AG20443 (cell line): ENCODE measurements at regions not wholly inside any gene's neighbourhood (a gene's known extent, or its start where the extent isn't known, plus 50 kb on each side); places are given as distances from the start of the nearest gene placed in this dataset.

Source experiments
- DNase-seq: peaks from one replicate; pipeline ENCODE4 v3.0.0; 2012; ENCODE audit warnings: low spot score, mixed read lengths

DNA sequence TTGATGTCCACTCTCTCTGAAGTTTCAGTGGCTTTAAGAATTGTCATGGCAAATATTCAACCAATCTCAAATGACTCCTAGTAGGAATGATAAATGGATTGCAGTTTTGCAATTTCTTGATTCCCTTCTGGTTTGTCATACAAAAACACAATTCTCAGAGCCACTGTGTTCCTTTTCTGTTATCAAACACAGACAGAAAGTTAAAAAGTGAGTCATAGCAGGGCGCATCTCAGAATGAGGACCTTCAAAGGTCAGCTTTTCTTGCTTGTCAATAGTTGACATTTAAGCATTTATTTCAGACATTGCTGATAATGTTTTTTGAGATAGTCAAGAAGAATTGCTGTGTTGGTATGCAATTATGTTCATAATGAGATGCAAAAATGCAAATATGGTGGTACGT is 405.9 kb downstream of the NR2F2 start:
- DNase-seq = no peak

DNA sequence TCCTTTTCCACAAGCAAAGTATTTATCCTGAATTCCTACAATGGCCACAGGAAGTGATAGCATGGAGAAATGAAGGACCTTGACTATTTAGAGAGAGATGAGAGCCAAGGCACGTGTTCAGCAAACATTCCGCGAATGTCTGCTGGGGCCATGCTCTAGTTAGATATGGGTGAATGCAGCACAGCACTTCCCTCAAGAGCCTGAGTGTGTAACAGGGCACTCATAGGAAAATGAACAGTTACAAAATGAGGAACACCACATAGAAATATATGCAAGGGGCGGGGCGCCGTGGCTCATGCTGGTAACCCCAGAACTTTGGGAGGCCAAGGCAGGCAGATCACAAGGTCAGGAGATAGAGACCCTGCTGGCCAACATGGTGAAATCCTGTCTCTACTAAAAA is 406.9 kb downstream of the NR2F2 start:
- no peak for DNase-seq

DNA sequence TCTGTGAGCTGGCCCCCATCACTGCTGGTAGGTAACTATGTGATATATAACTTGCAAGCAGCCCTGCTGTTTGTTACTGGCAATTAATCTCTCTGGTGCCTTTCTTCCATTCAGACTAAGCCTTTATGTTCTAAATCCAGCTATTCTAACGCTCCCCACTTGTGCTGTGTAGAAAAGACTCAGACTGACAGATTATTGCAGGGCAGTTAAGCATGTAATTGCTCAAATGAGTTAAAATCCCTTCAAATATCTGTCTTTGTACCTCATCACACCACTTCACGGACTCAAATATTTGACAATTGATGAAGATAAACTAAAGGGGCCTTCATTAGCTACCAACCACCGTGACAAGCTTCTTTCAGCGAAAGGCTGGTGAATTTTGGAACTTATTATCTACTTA is 416.2 kb downstream of the NR2F2 start:
- no peak for DNase-seq

DNA sequence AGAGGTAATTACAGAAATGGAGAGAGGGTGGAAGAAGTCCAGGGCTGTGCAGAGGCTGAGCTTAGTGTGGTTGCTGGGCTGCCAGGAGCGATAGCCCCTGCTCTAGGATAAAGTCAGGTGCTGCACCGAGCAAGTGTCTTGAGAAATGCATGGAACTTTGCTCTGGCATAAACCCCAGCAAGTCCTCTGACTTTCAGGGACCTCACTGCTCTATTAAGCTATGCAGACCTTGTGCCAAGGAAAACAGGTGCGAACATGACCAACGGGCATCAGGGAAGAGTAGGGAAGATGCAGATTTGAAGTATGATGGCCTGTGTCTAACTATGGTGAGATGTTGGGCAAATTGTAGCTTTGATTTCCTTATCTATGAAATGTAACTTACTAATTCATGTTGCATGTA is 416.8 kb downstream of the NR2F2 start:
- DNase-seq = no peak

DNA sequence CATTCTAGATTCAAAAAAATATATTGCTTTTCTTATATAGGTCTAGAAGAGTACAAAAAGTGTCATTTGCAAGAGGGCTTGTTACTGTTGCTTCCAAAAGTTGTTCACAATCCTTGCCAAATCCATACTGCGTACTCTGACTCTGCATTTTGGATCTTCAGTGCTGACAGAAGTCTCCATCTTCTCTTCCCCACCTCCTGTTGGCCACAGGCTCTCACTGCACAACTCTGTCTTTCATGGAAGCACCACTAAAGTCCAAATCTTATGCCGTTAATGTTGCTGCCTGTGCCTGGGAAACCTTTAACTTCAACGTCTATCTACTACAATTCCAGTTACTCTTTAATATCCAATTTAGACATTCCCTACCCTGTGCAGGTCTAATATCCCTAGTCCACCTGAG is 419.9 kb downstream of the NR2F2 start:
- no peak for DNase-seq

DNA sequence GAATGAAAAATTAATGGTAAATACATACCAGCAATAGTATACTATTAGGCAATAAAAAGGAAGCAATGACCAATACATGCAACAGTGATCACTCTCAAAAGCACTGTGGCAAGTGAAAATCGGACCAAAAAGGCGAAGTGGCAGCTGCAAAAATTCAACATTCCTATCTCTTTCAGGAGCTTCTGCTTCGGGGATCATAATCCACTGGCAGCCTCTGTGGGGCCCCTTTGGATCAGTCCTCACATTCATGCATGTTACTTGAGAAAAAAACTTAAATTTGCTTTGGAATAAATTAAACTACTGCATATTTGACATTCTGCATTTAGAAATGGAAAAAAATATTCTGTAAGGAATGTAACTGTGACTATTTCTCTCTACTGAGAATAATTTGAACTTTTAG is 425.6 kb downstream of the NR2F2 start:
- DNase-seq = no peak

DNA sequence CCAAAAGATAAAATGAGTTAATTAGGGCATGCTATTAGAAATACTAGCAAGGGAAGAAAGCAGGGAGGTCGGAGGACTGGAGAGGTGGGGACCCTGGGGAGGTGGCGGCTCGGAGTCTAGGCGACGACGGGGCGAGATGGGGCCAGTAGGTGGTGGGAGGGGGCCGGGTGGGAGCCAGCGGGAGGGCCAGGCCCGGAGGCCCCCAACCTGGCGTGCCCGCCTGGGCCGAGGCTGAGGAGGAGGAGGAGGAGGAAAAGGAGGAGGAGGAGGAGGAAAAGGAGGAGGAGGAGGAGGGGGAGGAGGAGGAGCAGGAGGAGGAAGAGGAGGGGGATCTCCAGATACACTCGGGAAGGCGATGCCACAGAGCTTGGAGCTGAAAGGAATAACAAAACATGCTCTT is 426.2 kb downstream of the NR2F2 start:
- no peak for DNase-seq

DNA sequence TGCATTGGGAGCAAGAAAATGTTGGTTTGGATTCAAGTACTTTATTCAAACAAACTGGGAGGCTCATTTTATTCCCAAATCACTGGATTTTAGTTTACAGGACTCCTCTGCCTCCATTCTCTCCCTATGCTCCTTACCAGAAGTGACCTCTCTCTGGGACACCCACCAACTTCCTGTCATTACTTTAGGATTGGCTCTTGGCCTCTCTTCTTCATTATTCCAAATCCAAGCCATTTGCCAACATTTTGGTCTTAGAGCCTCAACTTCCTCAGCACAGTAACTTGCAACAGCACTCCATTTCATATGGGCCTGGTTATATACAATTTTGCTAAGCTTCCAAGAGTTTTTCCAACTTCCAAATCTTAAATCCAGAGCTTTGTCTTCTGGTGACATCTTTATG is 432.1 kb downstream of the NR2F2 start:
- DNase-seq = no peak

DNA sequence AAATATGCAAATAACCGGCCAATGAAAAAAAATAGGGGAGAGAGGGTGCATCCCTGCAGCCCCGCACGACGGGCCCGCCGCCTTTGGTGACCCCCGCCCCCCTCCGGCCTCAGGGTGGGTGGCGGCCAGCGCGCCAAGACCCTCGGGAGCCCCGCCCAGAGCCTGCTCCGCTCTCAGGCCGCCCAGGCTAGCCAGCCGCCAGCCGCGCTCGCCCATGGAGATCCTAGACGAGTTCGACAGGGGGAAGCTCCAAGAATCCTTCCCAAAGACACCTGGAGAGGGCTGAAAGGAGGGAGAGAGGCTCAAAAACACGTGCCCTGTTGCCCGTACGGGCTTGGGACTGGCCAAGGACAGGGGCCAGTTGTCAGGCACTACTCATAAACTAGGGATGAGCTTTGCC is 434.0 kb downstream of the NR2F2 start:
- DNase-seq = no peak

DNA sequence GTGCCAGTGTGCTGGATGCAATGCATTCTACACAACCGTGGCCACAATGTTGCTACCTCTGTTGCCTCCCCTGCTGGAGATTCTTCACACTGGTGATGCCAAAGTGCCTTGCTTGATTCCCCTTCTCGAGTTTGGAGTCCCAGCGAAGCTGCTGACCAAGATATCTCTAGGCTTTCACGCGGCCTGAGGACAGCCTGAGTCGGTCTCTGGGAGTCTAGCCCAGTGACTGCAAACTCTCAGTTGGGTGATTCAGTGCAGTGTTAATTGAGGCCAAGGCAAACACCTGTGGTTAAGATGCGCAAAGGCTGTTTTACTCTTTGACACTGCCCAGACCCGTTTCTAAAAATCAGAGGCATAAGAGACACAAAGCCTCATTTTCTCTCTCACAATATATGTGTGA is 434.4 kb downstream of the NR2F2 start:
- DNase-seq = no peak

DNA sequence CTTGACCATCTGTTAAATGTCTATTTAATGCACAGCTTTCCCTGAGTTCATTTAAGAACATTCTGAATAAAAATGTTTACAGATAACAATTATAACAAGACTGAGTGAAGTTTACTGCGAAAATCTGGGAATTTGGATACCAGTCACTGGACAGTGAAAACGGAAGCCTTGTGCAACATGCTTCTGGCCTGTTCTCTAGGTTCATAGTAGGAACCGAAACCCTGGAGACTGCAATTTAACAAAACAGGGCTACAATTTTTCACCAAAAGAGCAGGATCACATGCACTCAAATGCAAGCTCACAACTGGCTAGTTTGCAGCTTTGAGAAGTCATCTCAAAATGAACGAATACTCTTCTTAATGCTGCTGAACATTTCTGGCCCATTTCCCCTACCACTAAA is 435.9 kb downstream of the NR2F2 start:
- no peak for DNase-seq

DNA sequence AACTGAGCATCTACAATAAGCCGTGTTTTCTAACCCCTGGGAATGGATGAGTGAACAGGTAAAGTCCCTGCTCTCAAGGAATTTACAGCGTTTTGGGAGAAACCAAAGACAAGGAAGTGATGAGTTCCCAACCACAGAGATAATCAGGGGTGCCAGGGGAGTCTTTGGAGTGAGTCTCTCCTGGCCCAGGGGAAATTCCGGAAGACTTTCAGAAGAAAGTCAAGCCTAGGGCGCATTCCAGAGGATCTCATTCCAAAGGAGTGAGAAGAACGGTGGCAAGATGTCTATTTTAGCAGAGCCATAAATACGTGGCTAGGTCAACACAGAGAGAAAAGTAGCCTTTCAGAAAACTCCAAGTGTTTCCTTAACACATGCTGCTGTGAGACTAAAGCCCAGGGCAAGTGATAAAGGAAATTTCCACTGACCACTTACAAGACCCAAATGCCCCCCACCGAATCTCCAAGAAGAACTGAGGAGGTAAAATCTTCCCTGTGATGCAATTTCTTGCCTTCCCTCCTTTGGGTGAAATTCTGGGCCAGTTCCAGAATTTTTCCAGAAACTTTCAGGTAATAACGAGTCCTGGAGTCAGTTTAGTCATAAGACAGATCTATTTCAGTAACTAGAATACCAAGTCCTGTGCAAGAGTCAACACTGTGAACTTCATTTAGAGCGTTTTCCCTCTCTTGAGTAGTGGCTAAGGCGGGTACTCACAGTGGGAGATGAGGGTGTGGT is 437.4 kb downstream of the NR2F2 start:
- no peak for DNase-seq

DNA sequence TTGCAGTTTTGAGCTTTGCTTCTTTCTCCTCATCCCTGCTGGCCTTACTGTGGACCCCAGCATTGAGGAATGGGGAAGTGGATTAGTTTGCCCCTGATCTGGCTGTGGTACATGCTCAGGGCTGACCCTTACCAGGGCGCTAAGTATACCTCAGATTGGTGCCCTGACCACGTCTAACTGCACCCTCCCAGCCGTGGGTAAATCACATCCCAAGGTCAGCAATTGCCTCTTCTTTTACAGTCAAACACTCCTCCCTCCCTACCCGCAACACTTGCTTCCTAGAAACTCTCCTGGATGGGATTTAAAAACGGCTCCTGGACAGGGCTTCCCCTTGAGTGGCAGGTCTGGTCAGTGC is 437.9 kb downstream of the NR2F2 start:
- DNase-seq = no peak

DNA sequence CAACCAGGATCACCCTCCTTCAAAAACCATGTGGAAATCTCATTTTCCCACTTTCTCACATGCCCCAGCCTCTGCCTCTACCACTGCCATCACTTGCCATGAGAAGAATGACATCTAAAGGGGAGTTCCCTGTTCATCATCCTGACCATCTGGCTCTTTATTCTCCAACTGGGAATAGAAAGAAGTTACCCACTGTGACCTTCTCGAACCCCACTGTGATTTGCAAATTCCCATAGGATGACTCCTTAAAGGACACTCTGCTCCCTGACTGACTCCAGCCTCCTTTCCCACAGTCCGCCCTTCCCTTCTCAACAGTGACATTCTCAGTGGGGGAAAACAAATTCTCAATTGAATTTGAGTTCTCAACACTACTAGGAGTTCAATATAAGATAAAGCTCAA is 440.5 kb downstream of the NR2F2 start:
- no peak for DNase-seq

DNA sequence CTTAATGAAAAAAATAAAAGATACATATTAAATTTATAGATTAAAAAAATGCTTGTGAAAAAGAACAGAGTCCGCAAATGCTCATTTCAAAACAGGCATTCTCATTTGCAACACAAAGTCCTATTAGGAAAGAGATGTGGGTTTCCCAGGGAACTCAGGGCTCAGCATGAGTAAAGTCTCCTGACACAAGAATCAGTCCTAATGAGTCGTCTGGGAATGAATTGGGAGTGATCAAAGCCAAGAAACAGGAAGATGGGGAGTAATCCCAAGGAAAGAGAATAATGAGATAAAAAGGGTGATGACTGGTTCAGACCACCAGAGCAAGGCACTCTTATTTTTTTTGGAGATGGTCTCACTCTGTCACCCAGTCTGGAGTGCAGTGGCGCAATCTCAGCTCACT is 443.7 kb downstream of the NR2F2 start:
- no peak for DNase-seq

DNA sequence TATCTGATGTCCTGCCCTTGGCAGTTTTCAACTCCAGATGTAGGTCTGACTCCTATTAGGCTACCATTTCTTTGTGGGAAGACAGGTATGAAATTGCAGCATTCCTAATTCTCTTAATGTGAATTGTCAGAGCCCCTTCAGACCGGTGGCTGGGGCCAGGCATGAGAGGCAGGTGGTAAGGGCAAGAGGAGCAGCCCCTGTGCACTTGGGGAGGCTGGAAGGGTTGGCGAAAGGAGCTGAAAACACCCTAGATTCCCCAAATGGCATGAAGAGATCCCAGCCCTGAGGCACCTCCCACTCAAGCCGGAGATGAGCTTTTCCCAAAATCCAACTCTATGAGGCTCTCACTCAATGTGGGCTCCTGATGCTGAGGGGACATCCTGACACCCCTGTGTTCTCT is 453.2 kb downstream of the NR2F2 start:
- DNase-seq = no peak

DNA sequence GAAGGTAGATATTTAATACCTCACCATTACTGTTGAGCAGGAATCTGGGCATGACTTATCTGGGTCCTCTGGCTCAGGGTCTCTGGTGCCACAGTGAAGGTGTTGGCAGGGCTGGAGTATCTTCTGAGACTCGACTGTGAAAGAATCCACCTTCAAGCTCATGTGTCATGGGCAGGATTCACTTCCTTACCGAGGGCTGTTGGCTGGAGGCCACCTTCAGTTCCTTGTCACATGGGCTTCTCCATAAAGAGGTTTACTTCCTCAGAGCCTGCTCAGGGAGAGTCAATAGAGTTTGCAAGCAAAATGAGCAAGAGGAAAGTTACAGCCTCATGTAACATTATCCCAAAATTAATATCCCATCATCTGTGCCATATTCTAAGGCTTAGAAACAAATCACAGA is 459.5 kb downstream of the NR2F2 start:
- DNase-seq = no peak

DNA sequence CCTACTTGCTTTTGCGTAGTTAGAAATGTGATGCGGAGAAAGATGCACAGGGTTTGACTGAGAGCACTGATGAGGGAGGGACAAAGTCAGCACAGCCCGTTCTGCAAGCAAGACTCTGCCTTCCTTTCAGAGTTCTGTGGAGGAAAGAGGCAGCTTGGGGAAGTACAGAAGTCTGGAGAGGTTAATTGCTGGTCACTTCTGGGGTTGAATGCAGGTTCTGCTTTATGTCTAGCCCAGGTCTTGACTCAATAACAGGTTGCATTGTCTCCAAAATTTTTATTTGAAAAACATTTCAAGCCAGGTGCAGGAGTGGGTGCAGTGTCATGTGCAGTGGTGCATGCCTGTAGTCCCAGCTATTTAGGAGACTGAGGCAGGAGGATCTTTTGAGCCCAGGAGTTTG is 461.7 kb downstream of the NR2F2 start:
- DNase-seq = no peak

DNA sequence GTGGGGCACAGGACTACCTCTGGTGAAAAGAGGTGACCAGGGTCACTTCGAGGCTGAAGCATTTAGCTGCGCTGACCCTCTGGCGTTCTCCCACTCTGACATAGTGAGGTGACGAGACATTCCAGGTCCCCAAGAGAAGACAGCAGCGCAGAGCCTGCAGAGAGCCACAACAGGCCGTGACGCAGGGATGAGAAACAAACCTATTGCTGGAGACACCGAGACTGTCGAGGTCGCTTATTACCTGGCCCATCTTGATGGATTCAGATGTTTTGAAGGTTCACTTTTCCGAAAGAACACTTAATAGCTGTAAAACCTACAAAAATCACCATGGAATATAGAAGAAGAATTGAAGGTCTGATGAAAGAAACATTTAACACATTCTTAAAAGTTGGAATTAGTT is 466.3 kb downstream of the NR2F2 start:
- no peak for DNase-seq

DNA sequence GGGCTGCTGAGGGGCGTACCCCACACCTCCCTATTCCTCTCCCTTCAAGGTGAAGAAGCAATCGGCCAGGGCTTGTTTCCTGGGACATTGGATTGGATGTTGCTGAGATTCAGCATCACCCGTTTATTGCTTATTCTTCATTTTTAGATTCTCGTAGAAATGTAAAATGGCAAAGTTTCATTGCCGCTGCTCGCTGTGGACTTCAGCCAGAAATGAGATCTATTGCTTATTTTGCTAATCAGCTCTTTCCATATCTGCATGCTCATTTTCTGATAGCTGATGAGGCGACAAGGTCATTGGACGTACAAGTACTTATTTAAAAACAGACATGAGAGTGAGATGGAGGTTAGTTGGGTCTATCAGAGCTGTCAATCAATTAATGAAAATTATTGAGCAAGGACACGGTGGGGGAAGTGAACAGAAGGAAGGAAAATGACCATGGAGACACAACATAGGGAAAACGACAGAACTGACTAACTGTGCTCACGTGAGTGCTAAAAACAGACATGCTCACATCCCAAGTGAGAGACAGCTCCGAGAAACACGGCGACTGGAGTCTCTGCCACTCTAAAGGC is 471.2 kb downstream of the NR2F2 start:
- no peak for DNase-seq

DNA sequence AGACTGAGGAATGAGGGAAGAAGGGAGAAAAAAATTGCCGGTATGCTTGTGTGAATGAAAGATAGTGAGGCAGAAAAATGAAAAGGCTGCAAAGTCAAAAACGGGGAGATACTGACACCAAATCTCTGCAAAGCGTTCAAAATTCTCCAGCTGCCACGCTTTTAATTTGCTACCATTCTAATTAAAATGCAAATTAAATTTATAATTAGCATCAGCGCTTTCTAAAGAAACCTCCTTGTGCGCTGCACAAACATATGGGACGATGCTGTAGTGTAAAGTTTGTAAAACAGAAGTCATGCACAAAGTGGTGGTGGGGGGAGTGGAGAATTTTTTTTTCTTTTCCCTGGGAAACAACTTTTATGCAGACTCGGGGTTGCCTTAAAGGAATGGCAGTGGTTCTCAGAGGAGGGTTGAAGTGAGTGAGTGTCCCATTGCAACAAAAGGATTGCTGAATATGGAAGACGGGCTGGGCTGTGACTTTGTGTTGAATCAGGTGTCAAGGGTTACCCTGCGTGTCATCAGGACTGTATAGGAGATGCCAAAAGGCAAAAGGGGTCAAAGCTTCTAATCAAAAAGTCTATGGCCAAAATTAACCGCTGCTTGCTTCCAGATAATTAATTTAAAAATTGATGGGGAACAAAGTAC is 472.2 kb downstream of the NR2F2 start:
- no peak for DNase-seq

DNA sequence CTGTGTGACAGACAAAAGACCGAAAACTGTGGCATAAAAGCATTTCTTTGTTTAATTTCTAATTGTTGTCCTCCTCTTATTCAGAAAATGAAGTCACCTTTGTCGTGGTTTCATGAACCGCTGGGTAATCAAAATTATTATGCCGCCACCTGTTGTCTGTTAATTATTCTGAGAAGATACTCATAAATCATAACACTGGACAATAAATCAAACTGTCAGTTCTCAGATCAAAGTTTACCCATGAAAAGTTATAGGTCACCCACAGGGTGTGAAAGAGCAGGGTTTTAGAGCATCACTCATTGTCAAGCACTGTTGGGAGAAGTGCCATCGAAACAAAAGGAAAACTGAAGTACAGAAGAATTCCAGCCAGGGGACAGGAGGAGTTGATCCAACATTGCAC is 474.3 kb downstream of the NR2F2 start:
- no peak for DNase-seq

DNA sequence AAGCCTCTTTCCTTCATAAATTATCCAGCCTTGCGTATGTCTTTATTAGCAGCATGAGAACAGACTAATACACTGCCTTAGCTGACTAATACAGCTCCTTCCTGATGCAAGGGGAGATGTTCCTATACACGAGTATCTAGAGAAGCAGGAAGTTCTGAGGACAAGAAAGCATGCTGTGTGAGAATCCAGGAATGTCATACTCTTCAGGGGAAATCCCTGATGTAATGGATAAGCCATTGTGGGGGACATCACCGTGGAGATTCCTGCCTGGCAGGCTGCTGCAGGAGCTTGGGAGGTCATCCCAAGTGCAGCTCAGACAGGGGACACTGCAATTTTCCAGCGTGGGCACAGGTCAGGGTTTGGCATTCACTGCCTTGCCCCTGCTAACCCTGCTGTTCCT is 476.9 kb downstream of the NR2F2 start:
- no peak for DNase-seq

DNA sequence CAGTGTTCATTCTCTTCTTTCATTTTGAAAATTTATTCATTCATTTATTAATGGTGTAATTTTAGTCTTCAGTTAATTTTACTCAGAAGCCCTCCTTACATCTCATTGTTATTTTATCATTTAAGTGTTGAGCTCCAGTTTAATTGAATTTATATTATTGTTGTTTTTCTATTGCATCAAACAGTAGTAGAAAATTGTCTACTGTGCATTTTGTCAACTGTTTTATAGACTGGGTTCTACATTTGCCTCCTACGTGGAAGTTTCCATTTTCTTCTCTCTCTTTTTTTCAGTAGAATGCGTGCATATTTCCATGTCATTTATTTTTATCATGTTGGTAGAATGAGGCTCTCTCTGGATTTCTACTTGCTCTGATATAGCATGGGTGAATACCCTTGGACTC is 487.4 kb downstream of the NR2F2 start:
- no peak for DNase-seq
